Cardiac muscle cell (in vitro differentiated cells and primary cell): ENCODE measurements at regions not wholly inside any gene's neighbourhood (a gene's known extent, or its start where the extent isn't known, plus 50 kb on each side); places are given as distances from the start of the nearest gene placed in this dataset.

Experiments used
- DNase-seq, 2 donors: peaks; one replicate each; pipeline versions ENCODE4 v3.0.0 to v3.0.0-alpha.2; 2010 to 2017; ENCODE audit warnings: low read depth in 1 of 2, low spot score in 1 of 2
- H3K27ac ChIP-seq: fragments of 200-600 bp; sonication (generic); 2 replicates; pipeline ENCODE4 v1.5.1; 2016
- H3K27me3 ChIP-seq: fragments of 200-600 bp; sonication (generic); 2 replicates; pipeline ENCODE4 v1.6.0; 2016; ENCODE audit warnings: control low read depth
- H3K36me3 ChIP-seq: fragments of 200-600 bp; sonication (generic); 2 replicates; pipeline ENCODE4 v1.5.1; 2016; ENCODE audit warnings: control low read depth
- H3K4me1 ChIP-seq: fragments of 200-600 bp; sonication (generic); 2 replicates; pipeline ENCODE4 v1.8.1; 2017; ENCODE audit warnings: low read depth, mild to moderate bottlenecking, mixed run types
- H3K4me3 ChIP-seq: fragments of 200-600 bp; sonication (generic); 2 replicates; pipeline ENCODE4 v1.5.1; 2016; ENCODE audit warnings: mild to moderate bottlenecking
- H3K9me3 ChIP-seq: fragments of 200-600 bp; sonication (generic); 2 replicates; pipeline ENCODE4 v1.5.1; 2017; ENCODE audit warnings: low read depth, mild to moderate bottlenecking, control low read depth
- CTCF ChIP-seq: IDR thresholded peaks from 2 replicates; pipeline ENCODE4 v1.5.1; 2012; ENCODE audit warnings: low read depth, mild to moderate bottlenecking, low read length

GRCh38 chr7:155973451-155973997 lies 161.3 kb upstream of the SHH start:
- H3K36me3 ChIP-seq, result no peaks in the 10 kb centered on the region
- H3K4me3 ChIP-seq, result no peak overlapping the region
- no peaks in the 10 kb centered on the region for H3K27me3 ChIP-seq
- no peak for DNase-seq
- TF ChIP-seq CTCF, result no peak
- no peaks in the 10 kb centered on the region for H3K4me1 ChIP-seq
- H3K9me3 ChIP-seq, result no peaks in the 10 kb centered on the region
- H3K27ac ChIP-seq, result no peak overlapping the region

GRCh38 chr7:155972651-155973390 lies 160.6 kb upstream of the SHH start:
- DNase-seq, result no peak
- no peak overlapping the region for H3K27ac ChIP-seq
- no peaks in the 10 kb centered on the region for H3K9me3 ChIP-seq
- no peak overlapping the region for H3K4me3 ChIP-seq
- no peaks in the 10 kb centered on the region for H3K36me3 ChIP-seq
- H3K4me1 ChIP-seq, result no peaks in the 10 kb centered on the region
- H3K27me3 ChIP-seq, result no peaks in the 10 kb centered on the region
- no peak for TF ChIP-seq CTCF

DNA sequence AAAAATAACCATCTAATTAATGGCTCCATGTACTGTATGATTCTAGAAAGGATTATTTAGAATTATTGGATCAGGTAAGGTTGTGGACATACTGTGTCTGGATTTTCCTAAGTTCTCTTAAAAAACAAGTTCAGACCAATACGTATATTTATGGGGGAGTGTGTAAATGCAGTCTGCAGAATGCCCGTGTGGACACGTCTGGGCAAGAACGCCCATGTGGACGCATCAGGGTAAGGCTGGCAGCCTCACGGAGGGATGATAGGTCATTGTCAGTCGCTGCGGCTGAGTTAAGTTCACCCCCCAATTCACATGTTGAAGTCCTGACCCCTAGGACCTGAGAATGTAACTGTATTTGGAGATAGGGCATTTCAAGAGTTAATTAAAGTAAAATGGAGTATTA lies 160.0 kb upstream of the SHH start:
- Histone ChIP-seq H3K27ac (no peak overlapping the region), H3K9me3 (no peaks in the 10 kb centered on the region), H3K4me3 (no peak overlapping the region), H3K36me3 (no peaks in the 10 kb centered on the region), H3K4me1 (no peaks in the 10 kb centered on the region), H3K27me3 (no peaks in the 10 kb centered on the region)
- no peak for DNase-seq
- TF ChIP-seq CTCF, result no peak

GRCh38 chr7:155971180-155971770 lies 159.0 kb upstream of the SHH start:
- no peak for TF ChIP-seq CTCF
- H3K27ac ChIP-seq, result no peak overlapping the region
- no peaks in the 10 kb centered on the region for H3K9me3 ChIP-seq
- H3K27me3 ChIP-seq, result no peaks in the 10 kb centered on the region
- H3K36me3 ChIP-seq, result no peaks in the 10 kb centered on the region
- no peak for DNase-seq
- no peak overlapping the region for H3K4me3 ChIP-seq
- no peaks in the 10 kb centered on the region for H3K4me1 ChIP-seq

GRCh38 chr7:155969192-155969929 lies 157.1 kb upstream of the SHH start:
- no peak for DNase-seq
- TF ChIP-seq CTCF, result no peak

More at GRCh38 chr7:155969192-155969929, 157.1 kb upstream of the SHH start:
- no peaks in the 10 kb centered on the region for H3K4me1 ChIP-seq
- no peak overlapping the region for H3K4me3 ChIP-seq
- no peaks in the 10 kb centered on the region for H3K9me3 ChIP-seq
- no peaks in the 10 kb centered on the region for H3K27me3 ChIP-seq
- no peak overlapping the region for H3K27ac ChIP-seq
- H3K36me3 ChIP-seq, result no peaks in the 10 kb centered on the region
